PC-3 (cell line): ENCODE measurements at regions not wholly inside any gene's neighbourhood (a gene's known extent, or its start where the extent isn't known, plus 50 kb on each side); places are given as distances from the start of the nearest gene placed in this dataset.

Experiments
- EZH2 ChIP-seq: fragments of 300-600 bp; sonication (generic); IDR thresholded peaks from one replicate; pipeline ENCODE4 v1.6.1; 2017; ENCODE audit warnings: antibody characterized with exemption, mild to moderate bottlenecking, low read length; ENCODE audit not compliant: unreplicated experiment
- EZH2phosphoT487 ChIP-seq: fragments of 300-600 bp; sonication (generic); IDR thresholded peaks from 2 replicates; pipeline ENCODE4 v1.6.1; 2018; ENCODE audit warnings: mild to moderate bottlenecking, antibody characterized with exemption, low read length, borderline replicate concordance
- TF ChIP-seq, protein P1 (sequence below): fragments of 300-600 bp; sonication (generic); conservative IDR thresholded peaks from 2 replicates; pipeline ENCODE4 v1.5.1; 2017; ENCODE audit warnings: antibody characterized with exemption, low read depth, mild to moderate bottlenecking, low read length

DNA sequence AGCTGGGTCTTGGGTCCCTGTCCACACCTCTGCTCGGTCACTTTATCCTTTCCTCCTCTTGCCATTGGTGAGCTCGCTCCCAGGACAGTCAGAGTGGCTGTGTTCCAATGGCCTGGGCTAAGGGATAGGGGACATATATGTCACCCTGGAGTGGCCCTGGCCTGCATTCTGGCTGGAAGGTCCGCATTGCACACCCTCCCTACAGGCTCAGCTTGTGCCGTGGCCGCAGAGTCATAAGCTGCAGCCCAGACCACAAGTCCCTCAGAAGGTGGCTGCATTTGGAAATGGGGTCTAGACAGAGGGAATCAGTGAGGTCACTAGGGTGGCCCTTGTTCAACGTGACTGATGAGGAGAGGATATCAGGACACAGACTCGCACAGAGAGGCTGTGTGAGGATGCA is 363.8 kb upstream of the SHH start:
- TF ChIP-seq, protein P1, sequence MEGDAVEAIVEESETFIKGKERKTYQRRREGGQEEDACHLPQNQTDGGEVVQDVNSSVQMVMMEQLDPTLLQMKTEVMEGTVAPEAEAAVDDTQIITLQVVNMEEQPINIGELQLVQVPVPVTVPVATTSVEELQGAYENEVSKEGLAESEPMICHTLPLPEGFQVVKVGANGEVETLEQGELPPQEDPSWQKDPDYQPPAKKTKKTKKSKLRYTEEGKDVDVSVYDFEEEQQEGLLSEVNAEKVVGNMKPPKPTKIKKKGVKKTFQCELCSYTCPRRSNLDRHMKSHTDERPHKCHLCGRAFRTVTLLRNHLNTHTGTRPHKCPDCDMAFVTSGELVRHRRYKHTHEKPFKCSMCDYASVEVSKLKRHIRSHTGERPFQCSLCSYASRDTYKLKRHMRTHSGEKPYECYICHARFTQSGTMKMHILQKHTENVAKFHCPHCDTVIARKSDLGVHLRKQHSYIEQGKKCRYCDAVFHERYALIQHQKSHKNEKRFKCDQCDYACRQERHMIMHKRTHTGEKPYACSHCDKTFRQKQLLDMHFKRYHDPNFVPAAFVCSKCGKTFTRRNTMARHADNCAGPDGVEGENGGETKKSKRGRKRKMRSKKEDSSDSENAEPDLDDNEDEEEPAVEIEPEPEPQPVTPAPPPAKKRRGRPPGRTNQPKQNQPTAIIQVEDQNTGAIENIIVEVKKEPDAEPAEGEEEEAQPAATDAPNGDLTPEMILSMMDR, result no peak
- TF ChIP-seq EZH2, result no peak
- no peak for TF ChIP-seq EZH2phosphoT487
